Esophagus muscularis mucosa (tissue), 2 donors: ENCODE measurements at regions not wholly inside any gene's neighbourhood (a gene's known extent, or its start where the extent isn't known, plus 50 kb on each side); places are given as distances from the start of the nearest gene placed in this dataset.

ENCODE experiments used
- EP300 ChIP-seq: sonication (generic); formaldehyde crosslinking; IDR thresholded peaks from one replicate; pipeline ENCODE4 v1.6.1; 2017; ENCODE audit warnings: antibody characterized with exemption
- POLR2A ChIP-seq: fragments of 450-650 bp; IDR thresholded peaks from one replicate; pipeline ENCODE4 v1.6.1; 2017; ENCODE audit warnings: antibody characterized with exemption, moderate library complexity, mild to moderate bottlenecking, low read depth

DNA sequence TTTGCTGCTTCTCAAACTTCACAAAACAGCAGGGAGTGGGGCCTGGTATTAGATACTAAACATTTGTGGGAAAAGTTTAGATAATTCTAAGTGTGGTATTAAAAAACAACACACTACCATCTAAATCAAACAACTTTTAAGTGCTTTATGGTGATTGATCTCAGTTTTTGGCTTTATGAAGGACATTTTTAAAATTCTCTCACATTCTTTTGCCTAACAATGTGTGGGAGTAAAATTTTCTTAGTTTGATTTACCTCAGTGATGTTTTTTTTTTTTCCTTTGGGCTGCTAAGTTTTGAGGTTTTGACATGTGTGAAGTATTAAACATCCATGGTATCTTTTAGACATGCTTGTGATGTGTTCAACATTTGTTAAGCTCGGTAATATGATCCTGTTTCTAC is 116.2 kb downstream of the DISP1 start:
- TF ChIP-seq EP300, result no peak
- no peak for TF ChIP-seq POLR2A
